ENCODE measurements at regions not wholly inside any gene's neighbourhood (a gene's known extent, or its start where the extent isn't known, plus 50 kb on each side); places are given as distances from the start of the nearest gene placed in this dataset.
A peak's percentile ranks its signal among the peaks of the same experiment; 100 is the strongest.

DNA sequence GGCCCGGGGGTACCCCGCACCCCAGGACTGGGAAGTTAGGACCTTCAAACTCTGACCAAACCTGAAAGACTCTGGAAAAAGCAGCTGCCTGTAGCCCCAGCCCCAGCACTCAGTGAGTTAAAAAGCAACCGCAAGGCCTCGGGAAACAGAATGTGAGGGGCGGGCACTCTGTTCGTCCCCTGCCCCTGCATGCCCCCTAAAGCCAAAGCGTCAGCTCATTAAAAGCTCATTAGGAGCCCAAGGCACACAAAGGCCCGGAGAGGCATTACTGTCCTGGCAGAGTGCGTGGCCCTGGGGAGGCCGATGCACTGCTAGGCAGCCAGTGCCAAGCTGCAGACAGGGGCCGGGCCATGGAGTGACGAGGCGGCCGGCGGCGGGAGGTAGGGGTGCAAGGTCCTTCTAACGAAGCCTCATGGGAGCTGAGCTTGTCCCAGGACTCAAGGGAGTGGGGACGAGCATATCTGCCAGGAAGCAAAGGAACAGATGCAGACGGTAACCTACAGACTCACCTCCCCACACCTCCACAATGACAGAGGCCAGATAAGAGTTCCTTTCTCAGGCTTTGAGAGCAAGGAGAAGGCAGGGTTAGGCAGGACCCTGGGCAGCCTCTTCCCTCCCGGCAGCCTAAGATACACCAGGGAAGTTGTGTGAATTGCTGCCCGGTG is 116.8 kb downstream of the ENGASE start:
- no peaks in the 10 kb centered on the region for H3K9me3 ChIP-seq (ENCODE audit: low read length)
- H3K27me3 ChIP-seq (ENCODE audit: insufficient read depth, low read length) = peaks cover 76% of the 10 kb centered on the region
- H3K36me3 ChIP-seq (ENCODE audit: insufficient read depth, low read length) = no peaks in the 10 kb centered on the region
- H2AFZ ChIP-seq (ENCODE audit: low read depth, low read length) = no peak overlapping the region
- H3K4me1 ChIP-seq (ENCODE audit: insufficient read depth, low read length) = no peaks in the 10 kb centered on the region
- no peak overlapping the region for H3K4me3 ChIP-seq (ENCODE audit: low read length)

GRCh38 chr17:79189305-79189704 is 114.7 kb downstream of the ENGASE start:
- no peak overlapping the region for H3K4me3 ChIP-seq (ENCODE audit: low read length)
- peaks cover 83% of the 10 kb centered on the region for H3K27me3 ChIP-seq (ENCODE audit: insufficient read depth, low read length)
- no peaks in the 10 kb centered on the region for H3K36me3 ChIP-seq (ENCODE audit: insufficient read depth, low read length)
- H3K4me1 ChIP-seq (ENCODE audit: insufficient read depth, low read length) = no peaks in the 10 kb centered on the region
- H3K9me3 ChIP-seq (ENCODE audit: low read length) = no peaks in the 10 kb centered on the region
- H2AFZ ChIP-seq (ENCODE audit: low read depth, low read length) = no peak overlapping the region

- H3K27me3 ChIP-seq (ENCODE audit: insufficient read depth, low read length) = peaks cover 85% of the 10 kb centered on the region
- H3K9me3 ChIP-seq (ENCODE audit: low read length) = no peaks in the 10 kb centered on the region
- no peaks in the 10 kb centered on the region for H3K36me3 ChIP-seq (ENCODE audit: insufficient read depth, low read length)
- H3K4me1 ChIP-seq (ENCODE audit: insufficient read depth, low read length) = no peaks in the 10 kb centered on the region
- H3K4me3 ChIP-seq (ENCODE audit: low read length) = no peak overlapping the region
- no peak overlapping the region for H2AFZ ChIP-seq (ENCODE audit: low read depth, low read length)
These were observed 114.1 kb downstream of the ENGASE start for GRCh38 chr17:79188685-79189084.

- peaks cover 81% of the 10 kb centered on the region for H3K27me3 ChIP-seq (ENCODE audit: insufficient read depth, low read length)
- H3K36me3 ChIP-seq (ENCODE audit: insufficient read depth, low read length) = no peaks in the 10 kb centered on the region
- H3K4me1 ChIP-seq (ENCODE audit: insufficient read depth, low read length) = no peaks in the 10 kb centered on the region
- no peaks in the 10 kb centered on the region for H3K9me3 ChIP-seq (ENCODE audit: low read length)
- no peak overlapping the region for H3K4me3 ChIP-seq (ENCODE audit: low read length)
- no peak overlapping the region for H2AFZ ChIP-seq (ENCODE audit: low read depth, low read length)
These were observed 113.4 kb downstream of the ENGASE start for GRCh38 chr17:79188048-79188447.

DNA sequence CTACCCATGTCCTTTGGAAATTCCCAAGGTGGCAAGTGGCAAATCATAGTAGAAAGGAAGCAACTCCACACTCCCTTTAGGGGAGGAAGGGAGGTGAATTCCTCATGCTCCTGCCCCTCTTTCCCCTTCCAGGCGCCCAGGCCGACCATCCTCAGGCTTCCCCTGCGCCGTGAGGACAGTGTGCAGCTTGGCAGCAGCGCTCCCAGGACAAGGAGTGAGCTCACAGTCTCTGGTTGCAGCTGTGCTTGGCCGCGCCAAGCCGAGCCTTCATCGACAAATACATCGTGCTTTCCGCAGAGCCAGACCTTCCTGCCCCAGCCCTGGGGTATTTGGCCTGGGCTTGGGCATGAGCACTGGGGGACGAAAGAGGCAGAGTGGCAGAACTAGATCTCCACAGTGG is 112.6 kb downstream of the ENGASE start:
- Histone ChIP-seq H3K27me3 (ENCODE audit: insufficient read depth, low read length) (peaks cover 76% of the 10 kb centered on the region), H3K9me3 (ENCODE audit: low read length) (no peaks in the 10 kb centered on the region), H3K4me1 (ENCODE audit: insufficient read depth, low read length) (no peaks in the 10 kb centered on the region), H3K4me3 (ENCODE audit: low read length) (no peak overlapping the region), H2AFZ (ENCODE audit: low read depth, low read length) (no peak overlapping the region), H3K36me3 (ENCODE audit: insufficient read depth, low read length) (no peaks in the 10 kb centered on the region)

- Histone ChIP-seq H2AFZ (ENCODE audit: low read depth, low read length) (no peak overlapping the region), H3K9me3 (ENCODE audit: low read length) (no peaks in the 10 kb centered on the region), H3K27me3 (ENCODE audit: insufficient read depth, low read length) (peaks cover 77% of the 10 kb centered on the region), H3K4me1 (ENCODE audit: insufficient read depth, low read length) (no peaks in the 10 kb centered on the region), H3K4me3 (ENCODE audit: low read length) (no peak overlapping the region), H3K36me3 (ENCODE audit: insufficient read depth, low read length) (no peaks in the 10 kb centered on the region)
These were observed 111.8 kb downstream of the ENGASE start for GRCh38 chr17:79186406-79186805.

- H2AFZ ChIP-seq (ENCODE audit: low read depth, low read length) = no peak overlapping the region
- H3K27me3 ChIP-seq (ENCODE audit: insufficient read depth, low read length) = peaks cover 77% of the 10 kb centered on the region
- H3K4me1 ChIP-seq (ENCODE audit: insufficient read depth, low read length) = no peaks in the 10 kb centered on the region
- H3K9me3 ChIP-seq (ENCODE audit: low read length) = no peaks in the 10 kb centered on the region
- H3K36me3 ChIP-seq (ENCODE audit: insufficient read depth, low read length) = no peaks in the 10 kb centered on the region
- no peak overlapping the region for H3K4me3 ChIP-seq (ENCODE audit: low read length)
These were observed 111.0 kb downstream of the ENGASE start for GRCh38 chr17:79185671-79186070.

DNA sequence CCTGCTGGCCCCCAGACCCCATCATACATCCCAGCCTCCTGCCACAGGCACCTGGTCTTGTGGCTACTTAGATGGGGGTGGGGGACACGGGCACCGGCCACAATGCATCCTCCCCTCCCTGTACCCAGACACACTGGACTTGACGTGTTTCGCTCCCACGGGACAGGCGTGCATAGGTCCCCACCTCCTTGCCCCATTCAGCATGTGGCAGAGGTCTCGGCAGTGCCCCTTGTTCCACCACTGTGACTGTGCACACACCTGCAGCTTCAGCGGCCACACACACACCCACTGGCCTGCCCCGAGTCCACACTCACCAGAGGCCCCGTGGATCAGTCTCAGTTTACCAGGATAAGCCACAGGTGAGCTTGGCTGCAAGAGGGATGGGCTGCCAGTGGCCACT is 109.6 kb downstream of the ENGASE start:
- no peak overlapping the region for H2AFZ ChIP-seq (ENCODE audit: low read depth, low read length)
- no peaks in the 10 kb centered on the region for H3K9me3 ChIP-seq (ENCODE audit: low read length)
- H3K4me3 ChIP-seq (ENCODE audit: low read length) = peak overlapping the region; percentile 28
- no peaks in the 10 kb centered on the region for H3K4me1 ChIP-seq (ENCODE audit: insufficient read depth, low read length)
- no peaks in the 10 kb centered on the region for H3K36me3 ChIP-seq (ENCODE audit: insufficient read depth, low read length)
- H3K27me3 ChIP-seq (ENCODE audit: insufficient read depth, low read length) = peaks cover 74% of the 10 kb centered on the region

GRCh38 chr17:79183293-79184158 is 108.9 kb downstream of the ENGASE start:
- Histone ChIP-seq H3K4me3 (ENCODE audit: low read length) (peak overlapping the region; percentile 28), H3K27me3 (ENCODE audit: insufficient read depth, low read length) (peaks cover 74% of the 10 kb centered on the region), H2AFZ (ENCODE audit: low read depth, low read length) (no peak overlapping the region), H3K9me3 (ENCODE audit: low read length) (no peaks in the 10 kb centered on the region), H3K36me3 (ENCODE audit: insufficient read depth, low read length) (no peaks in the 10 kb centered on the region), H3K4me1 (ENCODE audit: insufficient read depth, low read length) (no peaks in the 10 kb centered on the region)

GRCh38 chr17:79183043-79183292 is 108.3 kb downstream of the ENGASE start:
- H2AFZ ChIP-seq (ENCODE audit: low read depth, low read length) = no peak overlapping the region
- H3K4me1 ChIP-seq (ENCODE audit: insufficient read depth, low read length) = no peaks in the 10 kb centered on the region
- no peak overlapping the region for H3K4me3 ChIP-seq (ENCODE audit: low read length)
- H3K9me3 ChIP-seq (ENCODE audit: low read length) = no peaks in the 10 kb centered on the region
- no peaks in the 10 kb centered on the region for H3K36me3 ChIP-seq (ENCODE audit: insufficient read depth, low read length)
- H3K27me3 ChIP-seq (ENCODE audit: insufficient read depth, low read length) = peaks cover 75% of the 10 kb centered on the region

- Histone ChIP-seq H3K27me3 (ENCODE audit: insufficient read depth, low read length) (peaks cover 76% of the 10 kb centered on the region), H3K36me3 (ENCODE audit: insufficient read depth, low read length) (no peaks in the 10 kb centered on the region), H3K4me3 (ENCODE audit: low read length) (no peak overlapping the region), H3K9me3 (ENCODE audit: low read length) (no peaks in the 10 kb centered on the region), H2AFZ (ENCODE audit: low read depth, low read length) (no peak overlapping the region), H3K4me1 (ENCODE audit: insufficient read depth, low read length) (no peaks in the 10 kb centered on the region)
These were observed 107.8 kb downstream of the ENGASE start for GRCh38 chr17:79182176-79183042.

- H3K27me3 ChIP-seq (ENCODE audit: insufficient read depth, low read length) = peaks cover 74% of the 10 kb centered on the region
- no peak overlapping the region for H2AFZ ChIP-seq (ENCODE audit: low read depth, low read length)
- no peaks in the 10 kb centered on the region for H3K36me3 ChIP-seq (ENCODE audit: insufficient read depth, low read length)
- no peaks in the 10 kb centered on the region for H3K9me3 ChIP-seq (ENCODE audit: low read length)
- no peak overlapping the region for H3K4me3 ChIP-seq (ENCODE audit: low read length)
- H3K4me1 ChIP-seq (ENCODE audit: insufficient read depth, low read length) = no peaks in the 10 kb centered on the region
These were observed 105.9 kb downstream of the ENGASE start for GRCh38 chr17:79180358-79181005.

DNA sequence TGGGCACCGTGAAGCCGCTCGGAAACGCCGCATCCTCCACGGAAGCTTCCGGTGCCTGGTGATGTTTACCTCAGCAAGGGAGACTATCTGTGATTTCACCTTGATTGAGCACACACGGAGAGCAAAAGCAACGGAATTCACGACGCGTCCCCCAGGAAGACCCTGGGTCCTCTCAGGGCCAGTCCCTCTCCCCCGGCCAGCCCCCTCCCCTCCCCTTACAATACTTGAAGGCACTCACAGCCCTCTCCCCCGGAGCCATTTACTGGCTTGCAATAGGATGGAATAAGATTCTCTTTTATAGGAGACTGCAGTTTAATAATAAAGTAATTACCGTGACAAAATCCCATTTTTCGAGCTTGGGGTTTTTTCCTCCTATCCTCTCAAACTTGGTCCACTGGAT is 104.7 kb downstream of the ENGASE start:
- no peaks in the 10 kb centered on the region for H3K9me3 ChIP-seq (ENCODE audit: low read length)
- no peak overlapping the region for H2AFZ ChIP-seq (ENCODE audit: low read depth, low read length)
- no peak overlapping the region for H3K4me3 ChIP-seq (ENCODE audit: low read length)
- peaks cover 66% of the 10 kb centered on the region for H3K27me3 ChIP-seq (ENCODE audit: insufficient read depth, low read length)
- H3K4me1 ChIP-seq (ENCODE audit: insufficient read depth, low read length) = no peaks in the 10 kb centered on the region
- no peaks in the 10 kb centered on the region for H3K36me3 ChIP-seq (ENCODE audit: insufficient read depth, low read length)
